ENCODE measurements at regions not wholly inside any gene's neighbourhood (a gene's known extent, or its start where the extent isn't known, plus 50 kb on each side); places are given as distances from the start of the nearest gene placed in this dataset.

DNA sequence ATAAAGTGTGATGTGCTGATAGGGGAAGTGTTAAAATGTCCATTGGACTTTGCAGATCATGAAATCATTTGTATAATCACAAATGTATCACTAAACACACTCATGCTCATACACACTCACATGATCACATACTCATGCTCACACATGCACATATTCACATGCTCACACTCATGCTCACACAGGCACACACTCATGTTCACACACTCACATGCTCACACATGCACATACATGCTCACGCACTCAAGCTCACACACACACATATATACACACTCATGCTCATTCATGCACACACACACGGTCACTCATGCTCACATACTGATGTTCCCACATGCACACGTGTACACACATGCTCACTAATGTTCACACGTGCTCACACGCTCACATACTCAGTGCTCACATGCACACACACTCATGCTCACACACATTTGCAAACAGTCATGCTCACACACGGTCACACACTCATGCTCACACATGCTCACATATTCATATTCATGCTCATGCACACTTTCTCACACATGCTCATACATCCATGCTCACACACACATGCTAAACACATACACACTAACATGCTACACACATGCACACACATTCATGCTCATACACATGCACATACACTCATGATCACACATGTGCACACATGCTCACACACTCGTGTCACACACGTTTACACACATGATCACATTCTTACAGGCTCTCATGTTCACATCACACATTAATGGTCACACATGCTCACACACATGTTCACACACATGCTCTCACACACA, 116.7 kb upstream of the GJB6 start:
- Histone ChIP-seq H3K27me3 (ENCODE audit: insufficient read depth) (no peaks in the 10 kb centered on the region), H3K9me2 (no peaks in the 10 kb centered on the region), H3K27ac (ENCODE audit: low read depth in 2 of 2, low read length in 1 of 2) (no peak overlapping the region), H3K9me3 (no peaks in the 10 kb centered on the region), H2AFZ (ENCODE audit: low read depth) (no peak overlapping the region), H3F3A (replicated peaks; ENCODE audit: insufficient read depth) (peaks cover 3% of the 10 kb centered on the region), H3K79me2 (ENCODE audit: insufficient read depth) (no peaks in the 10 kb centered on the region), H3K4me3 (ENCODE audit: low read depth in 2 of 2, low read length in 1 of 2) (no peak overlapping the region), H4K20me1 (ENCODE audit: insufficient read depth) (no peaks in the 10 kb centered on the region), H3K9ac (no peak overlapping the region), H3K36me3 (replicated peaks in 1 of 2; ENCODE audit: control insufficient read depth in 1 of 2, insufficient read depth in 2 of 2, low read length in 1 of 2) (no peaks in the 10 kb centered on the region), H3K4me2 (no peak overlapping the region), H3K4me1 (ENCODE audit: control insufficient read depth in 1 of 2, insufficient read depth in 2 of 2, low read depth in 1 of 2, low read length in 1 of 2) (no peaks in the 10 kb centered on the region)
- CTCF ChIA-PET: no interaction called here
- TF ChIP-seq, protein P1, sequence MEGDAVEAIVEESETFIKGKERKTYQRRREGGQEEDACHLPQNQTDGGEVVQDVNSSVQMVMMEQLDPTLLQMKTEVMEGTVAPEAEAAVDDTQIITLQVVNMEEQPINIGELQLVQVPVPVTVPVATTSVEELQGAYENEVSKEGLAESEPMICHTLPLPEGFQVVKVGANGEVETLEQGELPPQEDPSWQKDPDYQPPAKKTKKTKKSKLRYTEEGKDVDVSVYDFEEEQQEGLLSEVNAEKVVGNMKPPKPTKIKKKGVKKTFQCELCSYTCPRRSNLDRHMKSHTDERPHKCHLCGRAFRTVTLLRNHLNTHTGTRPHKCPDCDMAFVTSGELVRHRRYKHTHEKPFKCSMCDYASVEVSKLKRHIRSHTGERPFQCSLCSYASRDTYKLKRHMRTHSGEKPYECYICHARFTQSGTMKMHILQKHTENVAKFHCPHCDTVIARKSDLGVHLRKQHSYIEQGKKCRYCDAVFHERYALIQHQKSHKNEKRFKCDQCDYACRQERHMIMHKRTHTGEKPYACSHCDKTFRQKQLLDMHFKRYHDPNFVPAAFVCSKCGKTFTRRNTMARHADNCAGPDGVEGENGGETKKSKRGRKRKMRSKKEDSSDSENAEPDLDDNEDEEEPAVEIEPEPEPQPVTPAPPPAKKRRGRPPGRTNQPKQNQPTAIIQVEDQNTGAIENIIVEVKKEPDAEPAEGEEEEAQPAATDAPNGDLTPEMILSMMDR (IDR thresholded peaks at IDR 0.05): no peak
- TF ChIP-seq RFX5 (IDR thresholded peaks at IDR 0.05; ENCODE audit: low read length) (no peak), TCF12 (IDR thresholded peaks at IDR 0.05) (no peak), SMC3 (IDR thresholded peaks at IDR 0.05; ENCODE audit: low read depth, low read length) (no peak), RAD21 (IDR thresholded peaks at IDR 0.05; ENCODE audit: low read length) (no peak), FOXM1 (IDR thresholded peaks at IDR 0.05; ENCODE audit: low read depth) (no peak), RXRA (IDR thresholded peaks at IDR 0.05; ENCODE audit: borderline replicate concordance, low read depth) (no peak), NFIC (IDR thresholded peaks at IDR 0.05; ENCODE audit: borderline replicate concordance) (no peak), SIN3A (IDR thresholded peaks at IDR 0.05; ENCODE audit: borderline replicate concordance, low read depth, low read length) (no peak), EP300 (IDR thresholded peaks at IDR 0.05; ENCODE audit: borderline replicate concordance in 1 of 2, low read depth in 1 of 2, low read length in 1 of 2) (no peak), FOSL2 (IDR thresholded peaks at IDR 0.05; ENCODE audit: borderline replicate concordance, low read depth) (no peak), IRF3 (IDR thresholded peaks at IDR 0.05; ENCODE audit: low read depth, low read length) (no peak), CHD2 (IDR thresholded peaks at IDR 0.05; ENCODE audit: low read length, partially characterized antibody) (no peak), GATA2 (CRISPR knock-in tag; IDR thresholded peaks at IDR 0.05) (no peak), FOXJ3 (CRISPR knock-in tag; IDR thresholded peaks at IDR 0.05) (no peak), POLR2AphosphoS5 (IDR thresholded peaks at IDR 0.05; ENCODE audit: low read depth, low read length) (no peak)
- TF ChIP-seq, protein P2, sequence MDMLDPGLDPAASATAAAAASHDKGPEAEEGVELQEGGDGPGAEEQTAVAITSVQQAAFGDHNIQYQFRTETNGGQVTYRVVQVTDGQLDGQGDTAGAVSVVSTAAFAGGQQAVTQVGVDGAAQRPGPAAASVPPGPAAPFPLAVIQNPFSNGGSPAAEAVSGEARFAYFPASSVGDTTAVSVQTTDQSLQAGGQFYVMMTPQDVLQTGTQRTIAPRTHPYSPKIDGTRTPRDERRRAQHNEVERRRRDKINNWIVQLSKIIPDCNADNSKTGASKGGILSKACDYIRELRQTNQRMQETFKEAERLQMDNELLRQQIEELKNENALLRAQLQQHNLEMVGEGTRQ (IDR thresholded peaks at IDR 0.05; ENCODE audit: borderline replicate concordance, low read depth, low read length): no peak
- TF ChIP-seq, protein P3, sequence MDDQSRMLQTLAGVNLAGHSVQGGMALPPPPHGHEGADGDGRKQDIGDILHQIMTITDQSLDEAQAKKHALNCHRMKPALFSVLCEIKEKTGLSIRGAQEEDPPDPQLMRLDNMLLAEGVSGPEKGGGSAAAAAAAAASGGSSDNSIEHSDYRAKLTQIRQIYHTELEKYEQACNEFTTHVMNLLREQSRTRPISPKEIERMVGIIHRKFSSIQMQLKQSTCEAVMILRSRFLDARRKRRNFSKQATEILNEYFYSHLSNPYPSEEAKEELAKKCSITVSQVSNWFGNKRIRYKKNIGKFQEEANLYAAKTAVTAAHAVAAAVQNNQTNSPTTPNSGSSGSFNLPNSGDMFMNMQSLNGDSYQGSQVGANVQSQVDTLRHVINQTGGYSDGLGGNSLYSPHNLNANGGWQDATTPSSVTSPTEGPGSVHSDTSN (IDR thresholded peaks at IDR 0.05): no peak
- WGBS (ENCODE audit: low lambda C conversion rate): 33% methylated on average over 8 of the region's 8 CpGs
- POLR2A ChIA-PET: no interaction called here
- DNase-seq: no peak
